Psoas muscle (tissue), 7 donors: ENCODE measurements at regions not wholly inside any gene's neighbourhood (a gene's known extent, or its start where the extent isn't known, plus 50 kb on each side); places are given as distances from the start of the nearest gene placed in this dataset.

Experiments
- ATAC-seq, 4 donors: fragments of 200-7000 bp; cut with Tn5 transposase; one replicate each; pipeline ENCODE4 v1.9.1; 2020; ENCODE audit warnings: moderate library complexity in 3 of 4, mild to moderate bottlenecking in 2 of 4
- DNase-seq, 2 donors: peaks; one replicate each; pipeline ENCODE4 v3.0.0-alpha.2; 2020
- H3K27ac ChIP-seq: fragments of 200-600 bp; one replicate; pipeline ENCODE4 v1.8.0; 2022
- H3K27me3 ChIP-seq, 3 donors: fragments of 200-600 bp in 1 of 3; one replicate each; pipeline versions ENCODE4 v1.6.1 to v1.8.0; 2013 to 2022; ENCODE audit warnings: low read length in 2 of 3, mild to moderate bottlenecking in 2 of 3, moderate library complexity in 1 of 3; ENCODE audit not compliant: insufficient read depth in 3 of 3
- H3K36me3 ChIP-seq, 2 donors: fragments of 200-600 bp in 1 of 2; one replicate each; pipeline versions ENCODE4 v1.6.1 to v1.8.0; 2013 to 2022; ENCODE audit warnings: low read depth in 1 of 2, mild to moderate bottlenecking in 1 of 2, moderate library complexity in 1 of 2; ENCODE audit not compliant: insufficient read depth in 1 of 2
- H3K4me1 ChIP-seq: fragments of 200-600 bp; one replicate; pipeline ENCODE4 v1.8.0; 2022
- H3K4me3 ChIP-seq: fragments of 200-600 bp; one replicate; pipeline ENCODE4 v1.8.0; 2022; ENCODE audit warnings: mild to moderate bottlenecking
- H3K9me3 ChIP-seq: fragments of 200-600 bp; one replicate; pipeline ENCODE4 v1.8.0; 2022
- WGBS, 3 donors: extraction: QIAGEN DNeasy Blood & Tissue Kit; methylation state at CpG; one replicate each; pipeline versions ENCODE4 v1.1.6 to v1.1.7; 2013; 5-methylcytosine and 5-hydroxymethylcytosine counted together
- intact Hi-C, 2 donors: fragments of 100-400 bp; cut with DNase I; formaldehyde crosslinking; loops; one replicate each; pipeline versions ENCODE4 v1.11.0 to v1.14.2; 2022
- TF ChIP-seq, protein P1 (sequence below): fragments of 200-600 bp; IDR thresholded peaks from one replicate; pipeline ENCODE4 v1.8.0; 2022; ENCODE audit warnings: antibody characterized with exemption
- donor health status: healthy with polysubstance abuse.
- donor health status: DM: no; HTN: no; CAD: no; lungs with moderate emphysema.
- donor health status: Bipolar disorder and iron deficiency.
- donor health status: healthy.
- donor health status: DM: yes; HTN: yes; CAD: no.
- donor health status: DM: no; HTN: no; CAD: no.
- donor health status: DM: yes; HTN: yes; CAD: no.

DNA sequence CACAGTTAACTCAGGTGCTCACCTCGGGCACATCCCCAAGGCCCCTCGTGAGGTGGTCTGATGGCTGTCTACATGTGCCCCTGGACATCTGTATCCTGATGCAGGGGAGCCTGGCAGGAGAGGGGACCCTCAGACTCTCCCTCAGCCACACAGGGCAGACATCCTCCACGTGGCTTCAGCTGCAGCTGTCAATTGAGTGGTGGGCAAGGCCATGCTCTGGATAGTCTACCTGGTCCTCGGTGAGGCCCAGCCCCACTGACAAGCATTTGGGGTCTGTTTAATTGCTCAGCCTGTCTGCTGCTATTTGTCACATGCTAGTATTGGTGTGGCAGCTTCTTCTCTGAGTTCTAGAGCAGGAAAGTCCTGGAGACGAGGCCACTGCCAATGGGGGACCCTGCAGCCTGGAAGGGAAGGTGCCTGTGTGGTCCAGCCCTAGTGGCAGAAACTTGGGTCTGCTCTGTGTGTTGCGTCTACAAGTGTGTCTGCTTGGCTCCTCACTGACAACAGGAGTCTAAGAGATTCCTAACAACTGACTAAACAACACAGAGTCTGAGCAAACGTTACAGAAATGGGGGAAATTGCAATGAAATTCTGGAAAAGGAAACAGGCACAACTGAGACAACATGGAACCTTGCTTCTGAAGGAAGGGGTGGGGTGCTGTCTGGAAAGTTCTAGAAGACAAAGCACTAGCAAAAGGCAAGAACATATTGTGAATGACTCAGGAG lies 59.3 kb upstream of the IGFBP3 start:
- TF ChIP-seq, protein P1, sequence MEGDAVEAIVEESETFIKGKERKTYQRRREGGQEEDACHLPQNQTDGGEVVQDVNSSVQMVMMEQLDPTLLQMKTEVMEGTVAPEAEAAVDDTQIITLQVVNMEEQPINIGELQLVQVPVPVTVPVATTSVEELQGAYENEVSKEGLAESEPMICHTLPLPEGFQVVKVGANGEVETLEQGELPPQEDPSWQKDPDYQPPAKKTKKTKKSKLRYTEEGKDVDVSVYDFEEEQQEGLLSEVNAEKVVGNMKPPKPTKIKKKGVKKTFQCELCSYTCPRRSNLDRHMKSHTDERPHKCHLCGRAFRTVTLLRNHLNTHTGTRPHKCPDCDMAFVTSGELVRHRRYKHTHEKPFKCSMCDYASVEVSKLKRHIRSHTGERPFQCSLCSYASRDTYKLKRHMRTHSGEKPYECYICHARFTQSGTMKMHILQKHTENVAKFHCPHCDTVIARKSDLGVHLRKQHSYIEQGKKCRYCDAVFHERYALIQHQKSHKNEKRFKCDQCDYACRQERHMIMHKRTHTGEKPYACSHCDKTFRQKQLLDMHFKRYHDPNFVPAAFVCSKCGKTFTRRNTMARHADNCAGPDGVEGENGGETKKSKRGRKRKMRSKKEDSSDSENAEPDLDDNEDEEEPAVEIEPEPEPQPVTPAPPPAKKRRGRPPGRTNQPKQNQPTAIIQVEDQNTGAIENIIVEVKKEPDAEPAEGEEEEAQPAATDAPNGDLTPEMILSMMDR, result no peak
- Histone ChIP-seq H3K27ac (no peak overlapping the region), H3K9me3 (no peaks in the 10 kb centered on the region), H3K4me1 (peaks cover 3% of the 10 kb centered on the region), H3K36me3 (no peaks in the 10 kb centered on the region), H3K27me3 (peaks cover 0 to 3% (median 0%) of the 10 kb centered on the region in 3 donors), H3K4me3 (no peak overlapping the region)
- no peak for ATAC-seq
- intact Hi-C loops, result no loop called here
- WGBS, 3 donors, result 77 to 81% (median 78%) methylated on average over 7 of the region's 7 CpGs
- DNase-seq, result no peak

DNA sequence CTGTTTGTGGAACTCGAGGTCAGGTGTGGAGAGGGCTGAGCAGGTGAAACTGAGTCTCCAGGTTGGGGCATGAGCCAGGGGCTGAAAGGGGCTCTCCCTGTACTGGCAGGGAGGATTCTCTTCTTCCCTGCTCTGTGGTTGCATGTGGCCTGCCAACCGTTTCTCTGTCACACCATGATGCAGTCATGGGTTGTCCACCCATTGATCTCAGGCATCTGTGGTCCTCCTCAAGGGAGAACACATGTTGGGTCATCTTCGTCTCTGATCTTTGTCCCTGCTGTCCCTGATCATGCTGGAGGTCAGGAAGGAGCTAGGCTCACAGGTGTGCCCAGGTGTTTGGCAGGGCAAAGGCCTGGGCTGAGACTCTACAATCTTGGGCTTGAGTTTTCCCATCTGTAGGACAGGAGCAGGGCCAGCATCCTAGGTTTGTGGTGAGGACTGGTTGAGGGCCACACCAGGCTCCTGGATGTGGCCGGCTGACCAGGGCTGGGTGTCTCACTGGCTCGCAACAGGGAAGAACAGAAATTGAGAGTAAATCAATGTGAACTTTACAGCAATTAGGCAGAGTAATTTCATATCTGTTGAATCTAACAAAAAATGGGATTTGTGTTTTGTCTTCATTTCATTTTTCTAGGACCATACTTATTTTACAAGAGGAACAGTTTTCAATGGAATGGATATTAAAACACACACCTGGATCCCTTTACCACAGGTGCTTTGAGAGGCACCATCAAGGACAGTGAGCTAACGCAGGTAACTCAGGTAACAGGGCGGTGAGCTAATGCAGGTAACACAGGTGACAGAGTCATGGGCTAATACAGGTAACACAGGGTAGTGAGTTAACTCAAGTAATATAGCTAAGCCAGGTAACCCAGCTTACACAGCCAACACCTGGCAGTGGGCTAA lies 58.5 kb upstream of the IGFBP3 start:
- WGBS, 3 donors, result 85 to 94% (median 87%) methylated on average over 7 of the region's 7 CpGs
- Histone ChIP-seq H3K9me3 (no peaks in the 10 kb centered on the region), H3K36me3 (no peaks in the 10 kb centered on the region)

DNA sequence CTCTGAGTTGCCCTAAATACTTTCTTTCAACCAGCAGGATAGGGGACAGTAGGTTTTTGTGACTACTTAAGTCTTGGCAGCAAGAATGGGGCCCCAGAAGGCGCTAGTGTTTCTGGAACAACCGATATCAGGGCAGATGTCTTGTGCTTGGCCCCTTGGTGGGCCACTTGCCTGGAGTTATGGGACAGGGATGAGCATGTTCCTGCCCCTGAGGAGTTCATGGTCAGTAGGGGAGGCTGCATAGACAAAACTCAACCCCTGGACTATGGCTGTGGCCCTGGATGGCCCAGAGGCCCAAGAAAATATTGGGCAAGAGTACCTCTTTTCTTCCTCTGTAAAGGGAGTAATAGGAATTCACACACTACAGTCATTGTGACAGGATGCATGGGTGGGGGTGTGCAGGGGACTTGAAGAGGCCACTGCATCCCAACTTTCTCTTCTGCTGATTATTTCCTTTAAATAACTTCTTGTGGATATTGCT lies 57.7 kb upstream of the IGFBP3 start:
- WGBS, 3 donors, result 35 to 43% (median 38%) methylated on average over 2 of the region's 2 CpGs
- Histone ChIP-seq H3K9me3 (no peaks in the 10 kb centered on the region), H3K4me3 (no peak overlapping the region), H3K36me3 (no peaks in the 10 kb centered on the region), H3K4me1 (peaks cover 3% of the 10 kb centered on the region), H3K27me3 (peaks cover 0 to 3% (median 0%) of the 10 kb centered on the region in 3 donors), H3K27ac (no peak overlapping the region)
- ATAC-seq (no peak), DNase-seq (no peak)
- intact Hi-C loops, result no loop called here
- TF ChIP-seq, protein P1, result no peak

More for the DNA sequence above, 58.5 kb upstream of the IGFBP3 start:
- TF ChIP-seq, protein P1, result no peak
- peaks cover 0 to 3% (median 0%) of the 10 kb centered on the region in 3 donors for H3K27me3 ChIP-seq
- no peak overlapping the region for H3K4me3 ChIP-seq
- intact Hi-C loops, result no loop called here
- H3K27ac ChIP-seq, result no peak overlapping the region
- ATAC-seq (no peak), DNase-seq (no peak)
- peaks cover 3% of the 10 kb centered on the region for H3K4me1 ChIP-seq

DNA sequence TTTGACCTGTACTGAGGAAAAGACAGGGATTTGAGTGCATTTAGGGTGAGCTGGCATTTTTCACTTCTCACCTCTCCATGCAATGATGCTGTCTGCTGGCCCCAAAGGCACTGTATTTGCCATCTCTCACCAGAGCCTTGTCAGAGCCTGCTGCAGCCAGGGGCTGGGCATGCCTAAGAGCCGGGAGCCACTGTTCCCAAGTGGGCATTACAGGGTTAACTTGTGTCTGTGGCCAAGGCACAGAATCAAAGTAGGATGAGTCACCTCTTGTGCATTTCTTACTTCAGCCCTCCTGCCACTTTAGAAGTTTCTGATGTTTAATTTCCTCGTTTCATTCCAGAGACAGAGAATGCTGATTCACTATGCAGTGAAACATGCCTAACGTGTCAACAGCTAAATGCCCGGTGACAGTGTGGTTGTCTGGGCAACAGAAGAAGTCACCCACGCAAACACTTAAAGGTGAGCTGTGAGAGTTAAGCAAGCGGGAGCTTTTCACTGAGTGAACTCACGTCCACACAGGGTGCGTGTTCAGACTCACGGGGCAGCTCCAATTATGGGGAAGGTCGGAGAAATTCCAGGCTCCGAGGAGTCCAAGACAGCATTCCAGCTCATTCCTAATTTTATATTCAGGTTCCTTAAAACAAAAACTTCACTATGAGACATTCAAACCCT lies 57.1 kb upstream of the IGFBP3 start:
- peaks cover 0 to 3% (median 0%) of the 10 kb centered on the region in 3 donors for H3K27me3 ChIP-seq
- H3K27ac ChIP-seq, result no peak overlapping the region
- H3K36me3 ChIP-seq, result no peaks in the 10 kb centered on the region
- 21 to 25% (median 25%) methylated on average over 11 of the region's 11 CpGs for WGBS, 3 donors
- TF ChIP-seq, protein P1, result no peak
- no peak overlapping the region for H3K4me3 ChIP-seq
- no peak for DNase-seq
- intact Hi-C loops, result no loop called here
- H3K9me3 ChIP-seq, result no peaks in the 10 kb centered on the region
- peak; percentile 34 to 54 (median 35) for ATAC-seq
- H3K4me1 ChIP-seq, result peaks cover 3% of the 10 kb centered on the region
